Muscle layer of colon (tissue), 2 donors: ENCODE measurements at regions not wholly inside any gene's neighbourhood (a gene's known extent, or its start where the extent isn't known, plus 50 kb on each side); places are given as distances from the start of the nearest gene placed in this dataset.
"Not testable (repeated sequence)": the region's sequence is repeated elsewhere in the genome, so short reads cannot be mapped to it uniquely, and the experiment has no call there.

Experiments
- H3K27ac ChIP-seq: one replicate; pipeline ENCODE4 v1.7.0; 2013; ENCODE audit warnings: low read depth, mild to moderate bottlenecking, low read length, moderate library complexity
- H3K27me3 ChIP-seq, 2 donors: one replicate each; pipeline ENCODE4 v1.7.0; 2013; ENCODE audit warnings: low read length in 2 of 2, mild to moderate bottlenecking in 2 of 2; ENCODE audit not compliant: insufficient read depth in 2 of 2, control insufficient read depth in 1 of 2
- H3K36me3 ChIP-seq: one replicate; pipeline ENCODE4 v1.7.0; 2013; ENCODE audit warnings: mild to moderate bottlenecking, low read length; ENCODE audit not compliant: insufficient read depth
- H3K4me1 ChIP-seq: one replicate; pipeline ENCODE4 v1.7.0; 2013; ENCODE audit warnings: mild to moderate bottlenecking, low read length; ENCODE audit not compliant: insufficient read depth
- H3K4me3 ChIP-seq, 2 donors: one replicate each; pipeline ENCODE4 v1.7.0; 2013; ENCODE audit warnings: low read length in 2 of 2, low read depth in 1 of 2, mild to moderate bottlenecking in 1 of 2, moderate library complexity in 1 of 2
- H3K9ac ChIP-seq: one replicate; pipeline ENCODE4 v1.7.0; 2013; ENCODE audit warnings: low read length
- H3K9me3 ChIP-seq: one replicate; pipeline ENCODE4 v1.7.0; 2013; ENCODE audit warnings: mild to moderate bottlenecking, low read length
- donor health status: abdominal sarcoma.
- donor health status: Adenocarcinoma of cecum.

GRCh38 chr16:66251476-66252160 is 114.9 kb upstream of the CDH5 start:
- H3K36me3 ChIP-seq, result no peaks in the 10 kb centered on the region
- H3K27ac ChIP-seq, result no peak overlapping the region
- H3K4me1 ChIP-seq, result peaks cover 23% of the 10 kb centered on the region
- no peaks in the 10 kb centered on the region for H3K27me3 ChIP-seq
- H3K4me3 ChIP-seq, result no peak overlapping the region
- H3K9me3 ChIP-seq, result no peaks in the 10 kb centered on the region
- H3K9ac ChIP-seq, result no peak overlapping the region

GRCh38 chr16:66250686-66251431 is 115.6 kb upstream of the CDH5 start:
- no peaks in the 10 kb centered on the region for H3K27me3 ChIP-seq
- H3K4me3 ChIP-seq, result no peak overlapping the region
- H3K9ac ChIP-seq, result no peak overlapping the region
- H3K36me3 ChIP-seq, result no peaks in the 10 kb centered on the region
- peak overlapping the region; percentile 12 for H3K27ac ChIP-seq
- no peaks in the 10 kb centered on the region for H3K9me3 ChIP-seq
- H3K4me1 ChIP-seq, result peaks cover 23% of the 10 kb centered on the region

DNA sequence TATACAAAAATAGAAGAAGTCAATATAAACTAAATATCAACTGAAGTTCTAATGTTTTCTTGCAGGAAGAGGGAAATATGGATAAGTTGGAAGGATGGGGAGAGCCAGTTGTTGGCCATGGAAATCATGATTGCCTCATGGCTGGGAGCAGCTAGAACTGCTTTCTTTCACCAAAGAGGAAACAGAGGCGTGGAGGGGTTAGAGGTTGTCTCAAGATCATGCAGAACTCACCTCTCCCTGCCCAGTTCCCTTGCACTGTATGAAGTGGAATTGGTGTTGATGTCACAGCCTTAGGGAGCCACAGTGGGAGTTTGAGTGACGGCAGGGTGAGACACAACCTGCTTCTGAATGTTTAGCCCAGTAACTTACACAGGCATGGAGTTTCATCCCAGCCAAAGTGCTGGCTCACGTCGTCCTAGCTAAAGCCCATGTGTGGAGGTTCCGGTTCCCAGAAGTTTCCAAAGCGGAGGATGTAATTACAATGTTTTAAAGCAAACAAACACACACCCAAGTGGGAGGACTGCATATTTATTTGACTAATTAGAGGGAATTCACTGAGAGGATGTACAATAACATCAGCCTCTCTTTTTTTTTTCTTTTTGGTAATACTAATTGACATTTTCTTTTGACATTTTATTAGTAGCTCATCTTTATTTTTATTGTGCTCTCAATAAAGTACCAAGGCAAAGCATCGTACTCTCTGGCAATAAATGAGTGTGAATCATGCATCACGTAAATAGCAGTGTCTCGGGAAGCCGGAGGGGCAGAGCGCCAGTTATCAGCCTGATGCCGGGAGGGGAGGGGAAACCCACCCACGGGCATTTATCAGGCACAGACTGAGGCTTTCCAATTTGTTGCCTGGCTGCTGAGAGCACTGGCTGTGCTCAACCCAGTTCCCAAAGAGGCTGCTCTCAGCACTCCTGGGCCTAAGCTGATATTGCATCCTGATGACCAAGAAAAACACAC is 118.7 kb upstream of the CDH5 start:
- H3K9ac ChIP-seq, result no peak overlapping the region
- no peaks in the 10 kb centered on the region for H3K36me3 ChIP-seq
- H3K27ac ChIP-seq, result no peak overlapping the region
- H3K27me3 ChIP-seq, result no peaks in the 10 kb centered on the region
- H3K4me3 ChIP-seq, result no peak overlapping the region
- H3K9me3 ChIP-seq, result no peaks in the 10 kb centered on the region
- H3K4me1 ChIP-seq, result peaks cover 23% of the 10 kb centered on the region

GRCh38 chr16:66245868-66246267 is 120.6 kb upstream of the CDH5 start:
- Histone ChIP-seq H3K9ac (no peak overlapping the region), H3K36me3 (no peaks in the 10 kb centered on the region), H3K27me3 (no peaks in the 10 kb centered on the region), H3K9me3 (no peaks in the 10 kb centered on the region), H3K4me1 (peaks cover 15% of the 10 kb centered on the region), H3K27ac (no peak overlapping the region), H3K4me3 (no peak overlapping the region)

DNA sequence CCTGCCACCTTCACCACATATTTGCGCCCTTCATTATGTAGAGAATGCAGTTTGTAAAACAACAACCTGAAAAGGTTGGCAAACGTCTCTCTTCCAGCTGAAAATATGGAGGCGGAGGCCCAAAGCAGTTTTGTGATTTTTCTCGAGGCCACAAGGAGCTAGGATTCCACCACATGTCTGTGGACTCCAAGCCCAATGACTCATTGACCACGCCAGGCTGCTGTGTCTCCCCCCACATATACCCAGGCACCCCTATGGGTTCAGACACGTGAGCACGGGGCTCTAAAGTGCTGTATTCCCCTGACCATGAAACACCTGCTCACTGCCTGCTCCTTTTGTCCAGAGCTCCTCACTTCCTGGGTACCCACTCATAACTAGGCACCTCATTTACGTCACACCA is 121.4 kb upstream of the CDH5 start:
- peaks cover 10% of the 10 kb centered on the region for H3K4me1 ChIP-seq
- no peak overlapping the region for H3K9ac ChIP-seq
- H3K4me3 ChIP-seq, result no peak overlapping the region
- H3K36me3 ChIP-seq, result no peaks in the 10 kb centered on the region
- no peak overlapping the region for H3K27ac ChIP-seq
- no peaks in the 10 kb centered on the region for H3K27me3 ChIP-seq
- no peaks in the 10 kb centered on the region for H3K9me3 ChIP-seq

GRCh38 chr16:66242672-66243071 is 123.8 kb upstream of the CDH5 start:
- no peaks in the 10 kb centered on the region for H3K9me3 ChIP-seq
- no peak overlapping the region for H3K27ac ChIP-seq
- H3K4me1 ChIP-seq, result peaks cover under 1% of the 10 kb centered on the region
- no peak overlapping the region for H3K9ac ChIP-seq
- no peaks in the 10 kb centered on the region for H3K36me3 ChIP-seq
- H3K4me3 ChIP-seq, result no peak overlapping the region
- H3K27me3 ChIP-seq, result no peaks in the 10 kb centered on the region

- H3K4me3 ChIP-seq, H3K4me1 ChIP-seq, H3K9ac ChIP-seq, H3K27ac ChIP-seq, H3K9me3 ChIP-seq, H3K27me3 ChIP-seq, H3K36me3 ChIP-seq: not testable (repeated sequence)
Observed at GRCh38 chr16:66242206-66242605, 124.3 kb upstream of the CDH5 start.

GRCh38 chr16:66240631-66241395 is 125.7 kb upstream of the CDH5 start:
- H3K9me3 ChIP-seq, result no peaks in the 10 kb centered on the region
- no peaks in the 10 kb centered on the region for H3K4me1 ChIP-seq
- no peaks in the 10 kb centered on the region for H3K36me3 ChIP-seq
- no peak overlapping the region for H3K27ac ChIP-seq
- H3K9ac ChIP-seq, result no peak overlapping the region
- H3K4me3 ChIP-seq, result no peak overlapping the region
- H3K27me3 ChIP-seq, result no peaks in the 10 kb centered on the region

- no peaks in the 10 kb centered on the region for H3K4me1 ChIP-seq
- H3K27ac ChIP-seq, result no peak overlapping the region
- H3K4me3 ChIP-seq, result no peak overlapping the region
- no peaks in the 10 kb centered on the region for H3K27me3 ChIP-seq
- no peaks in the 10 kb centered on the region for H3K9me3 ChIP-seq
- H3K9ac ChIP-seq, result no peak overlapping the region
- H3K36me3 ChIP-seq, result no peaks in the 10 kb centered on the region
Observed at GRCh38 chr16:66240088-66240487, 126.4 kb upstream of the CDH5 start.

DNA sequence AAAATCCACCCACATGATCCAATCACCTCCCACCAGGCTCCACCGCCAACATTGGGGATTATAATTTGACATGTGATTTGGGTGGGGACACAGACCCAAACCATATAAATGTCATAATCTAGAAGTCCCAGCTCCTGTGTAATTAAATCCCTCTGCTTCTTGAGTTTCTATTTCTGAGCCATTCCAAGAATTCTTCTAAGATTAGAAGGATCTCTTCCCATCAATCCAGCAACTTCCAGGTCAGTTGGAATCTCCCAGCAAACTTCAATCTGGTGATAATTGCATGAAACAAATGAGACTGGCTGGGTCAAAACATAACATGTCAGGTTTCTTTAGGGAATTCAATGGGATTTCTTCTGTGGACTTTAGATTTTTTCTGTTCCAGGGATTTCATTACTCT is 127.8 kb upstream of the CDH5 start:
- Histone ChIP-seq H3K9me3 (no peaks in the 10 kb centered on the region), H3K27ac (no peak overlapping the region), H3K36me3 (no peaks in the 10 kb centered on the region), H3K27me3 (no peaks in the 10 kb centered on the region), H3K4me3 (no peak overlapping the region), H3K9ac (no peak overlapping the region), H3K4me1 (no peaks in the 10 kb centered on the region)

GRCh38 chr16:66236301-66236700 is 130.2 kb upstream of the CDH5 start:
- Histone ChIP-seq H3K4me1 (no peaks in the 10 kb centered on the region), H3K27ac (no peak overlapping the region), H3K27me3 (no peaks in the 10 kb centered on the region), H3K9me3 (no peaks in the 10 kb centered on the region), H3K9ac (no peak overlapping the region), H3K4me3 (no peak overlapping the region), H3K36me3 (no peaks in the 10 kb centered on the region)
